ENCODE measurements at regions not wholly inside any gene's neighbourhood (a gene's known extent, or its start where the extent isn't known, plus 50 kb on each side); places are given as distances from the start of the nearest gene placed in this dataset.

- no peak for DNase-seq
- TF ChIP-seq CTCF (IDR thresholded peaks at IDR 0.05; ENCODE audit: low read depth, low read length): no peak
- Histone ChIP-seq H3K9me3 (no peaks in the 10 kb centered on the region), H3K4me1 (no peaks in the 10 kb centered on the region), H3K27me3 (no peaks in the 10 kb centered on the region), H3K4me3 (ENCODE audit: low read depth, low read length) (no peak overlapping the region), H3K36me3 (no peaks in the 10 kb centered on the region)
Observed at GRCh38 chr6:147867433-147868226, 359.1 kb downstream of the SAMD5 start.

- Histone ChIP-seq H3K4me1 (no peaks in the 10 kb centered on the region), H3K36me3 (no peaks in the 10 kb centered on the region), H3K27me3 (no peaks in the 10 kb centered on the region), H3K4me3 (ENCODE audit: low read depth, low read length) (no peak overlapping the region), H3K9me3 (no peaks in the 10 kb centered on the region)
- TF ChIP-seq CTCF (IDR thresholded peaks at IDR 0.05; ENCODE audit: low read depth, low read length): no peak
- no peak for DNase-seq
Observed at GRCh38 chr6:147868427-147869190, 360.1 kb downstream of the SAMD5 start.

- Histone ChIP-seq H3K4me1 (no peaks in the 10 kb centered on the region), H3K4me3 (ENCODE audit: low read depth, low read length) (no peak overlapping the region), H3K36me3 (no peaks in the 10 kb centered on the region), H3K9me3 (no peaks in the 10 kb centered on the region), H3K27me3 (no peaks in the 10 kb centered on the region)
- TF ChIP-seq CTCF (IDR thresholded peaks at IDR 0.05; ENCODE audit: low read depth, low read length): no peak
- DNase-seq: no peak
Observed at GRCh38 chr6:147869201-147869600, 360.7 kb downstream of the SAMD5 start.

GRCh38 chr6:147869869-147870268, 361.4 kb downstream of the SAMD5 start:
- no peaks in the 10 kb centered on the region for H3K9me3 ChIP-seq
- TF ChIP-seq CTCF (IDR thresholded peaks at IDR 0.05; ENCODE audit: low read depth, low read length): no peak
- no peak overlapping the region for H3K4me3 ChIP-seq (ENCODE audit: low read depth, low read length)
- no peaks in the 10 kb centered on the region for H3K4me1 ChIP-seq
- DNase-seq: no peak
- H3K36me3 ChIP-seq: no peaks in the 10 kb centered on the region
- H3K27me3 ChIP-seq: no peaks in the 10 kb centered on the region

GRCh38 chr6:147870506-147871110, 362.1 kb downstream of the SAMD5 start:
- no peaks in the 10 kb centered on the region for H3K4me1 ChIP-seq
- TF ChIP-seq CTCF (IDR thresholded peaks at IDR 0.05; ENCODE audit: low read depth, low read length): no peak
- H3K4me3 ChIP-seq (ENCODE audit: low read depth, low read length): no peak overlapping the region
- no peaks in the 10 kb centered on the region for H3K27me3 ChIP-seq
- no peaks in the 10 kb centered on the region for H3K9me3 ChIP-seq
- no peak for DNase-seq
- H3K36me3 ChIP-seq: no peaks in the 10 kb centered on the region

All from BE2C (cell line).